OCI-LY7 (cell line): ENCODE measurements at regions not wholly inside any gene's neighbourhood (a gene's known extent, or its start where the extent isn't known, plus 50 kb on each side); places are given as distances from the start of the nearest gene placed in this dataset.

Experiments used
- BruUV-seq: library from RNA; stranded (reverse); fragments of 400-500 nt; replicated peaks from 2 replicates; lab custom pipeline; 2021; lab: Mats Ljungman, UMichigan
- CTCF ChIA-PET: fragments of 300-600 bp; sonication (Branson Sonifier 250); formaldehyde crosslinking; loops from one replicate; lab custom pipeline; 2022; ENCODE audit warnings: antibody characterized with exemption; ENCODE audit not compliant: unreplicated experiment; lab: Charles Lee
- POLR2A ChIA-PET: fragments of 300-600 bp; sonication (Branson Sonifier 250); formaldehyde crosslinking; loops from one replicate; lab custom pipeline; 2022; ENCODE audit warnings: antibody characterized with exemption; lab: Charles Lee
- DNase-seq: peaks from one replicate; pipeline ENCODE4 v3.0.0-alpha.2; 2015; ENCODE audit warnings: low spot score
- H2AFZ ChIP-seq: fragments of 200-600 bp; sonication (generic), shearing (Covaris generic); 2 replicates; pipeline ENCODE4 v1.6.1; 2014; ENCODE audit warnings: mild to moderate bottlenecking, antibody characterized with exemption, low read length, moderate library complexity
- H3K27ac ChIP-seq: fragments of 200-600 bp; sonication (generic); 2 replicates; pipeline ENCODE4 v1.5.1; 2014; ENCODE audit warnings: mixed run types, low read depth, mild to moderate bottlenecking, moderate library complexity, low read length, inconsistent platforms; ENCODE audit not compliant: poor library complexity, severe bottlenecking
- H3K36me3 ChIP-seq: fragments of 200-600 bp; sonication (generic); 2 replicates; pipeline ENCODE4 v1.6.1; 2014; ENCODE audit warnings: mild to moderate bottlenecking, antibody characterized with exemption, low read length, moderate library complexity, mixed read lengths; ENCODE audit not compliant: insufficient read depth
- H3K4me1 ChIP-seq: fragments of 200-600 bp; sonication (generic); 2 replicates; pipeline ENCODE4 v1.5.1; 2014; ENCODE audit warnings: mild to moderate bottlenecking, low read length; ENCODE audit not compliant: insufficient read depth, poor library complexity, severe bottlenecking
- H3K4me2 ChIP-seq: fragments of 200-600 bp; sonication (generic); 2 replicates; pipeline ENCODE4 v1.6.1; 2014; ENCODE audit warnings: mild to moderate bottlenecking, low read length
- H3K4me3 ChIP-seq: fragments of 200-600 bp; sonication (generic); 2 replicates; pipeline ENCODE4 v1.5.1; 2014; ENCODE audit warnings: mild to moderate bottlenecking, low read depth, low read length; ENCODE audit not compliant: poor library complexity, severe bottlenecking
- H3K79me2 ChIP-seq: fragments of 200-600 bp; sonication (generic); 2 replicates; pipeline ENCODE4 v1.6.1; 2016; ENCODE audit warnings: low read depth, mild to moderate bottlenecking, low read length, moderate library complexity, mixed read lengths; ENCODE audit not compliant: insufficient read depth
- H3K9me2 ChIP-seq: fragments of 200-600 bp; sonication (generic); 2 replicates; pipeline ENCODE4 v1.6.1; 2016; ENCODE audit warnings: mild to moderate bottlenecking, low read length, mixed read lengths; ENCODE audit not compliant: insufficient read depth
- H3K9me3 ChIP-seq: fragments of 200-600 bp; sonication (generic); 2 replicates; pipeline ENCODE4 v1.6.1; 2014; ENCODE audit warnings: mild to moderate bottlenecking, mixed run types, low read length, mixed read lengths
- H4K20me1 ChIP-seq: fragments of 200-600 bp; sonication (generic); 2 replicates; pipeline ENCODE4 v1.6.1; 2014; ENCODE audit warnings: mild to moderate bottlenecking, antibody characterized with exemption, low read length, moderate library complexity, mixed read lengths; ENCODE audit not compliant: insufficient read depth
- EZH2phosphoT487 ChIP-seq: fragments of 200-600 bp; sonication (generic); IDR thresholded peaks from 2 replicates; pipeline ENCODE4 v1.6.1; 2018; ENCODE audit warnings: low read depth, borderline replicate concordance, mild to moderate bottlenecking, mixed run types, antibody characterized with exemption, low read length, moderate library complexity, mixed read lengths
- intact Hi-C: fragments of 100-400 bp; cut with micrococcal nuclease; formaldehyde crosslinking; loops from one replicate; pipeline ENCODE4 v1.10.0; 2022; ENCODE audit not compliant: unreplicated experiment
- TF ChIP-seq, protein P1 (sequence below): fragments of 200-600 bp; sonication (generic); conservative IDR thresholded peaks from 2 replicates; pipeline ENCODE4 v1.5.1; 2014; ENCODE audit warnings: mild to moderate bottlenecking, antibody characterized with exemption, low read length, moderate library complexity, mixed read lengths

DNA sequence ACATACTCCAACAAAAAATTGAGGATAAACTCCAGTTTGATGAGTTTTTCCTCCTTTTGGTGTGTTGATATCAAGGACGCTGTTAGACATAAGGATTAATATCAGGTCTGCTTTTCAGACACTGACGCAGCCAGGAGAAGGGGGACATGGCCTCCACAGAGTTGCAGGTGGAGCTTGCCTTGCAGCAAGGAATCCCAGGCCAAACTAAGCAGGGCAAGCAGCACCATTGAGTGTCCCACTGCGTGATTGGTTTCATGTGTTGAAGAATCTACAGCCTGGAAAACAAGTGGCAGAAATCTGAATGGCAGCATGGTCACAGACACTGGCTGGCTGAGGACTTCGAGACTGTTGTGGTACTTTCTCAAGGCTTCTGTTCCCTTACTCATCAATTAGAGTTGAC lies 777.6 kb downstream of the KCNJ18 start:
- intact Hi-C loops = no loop called here
- TF ChIP-seq, protein P1, sequence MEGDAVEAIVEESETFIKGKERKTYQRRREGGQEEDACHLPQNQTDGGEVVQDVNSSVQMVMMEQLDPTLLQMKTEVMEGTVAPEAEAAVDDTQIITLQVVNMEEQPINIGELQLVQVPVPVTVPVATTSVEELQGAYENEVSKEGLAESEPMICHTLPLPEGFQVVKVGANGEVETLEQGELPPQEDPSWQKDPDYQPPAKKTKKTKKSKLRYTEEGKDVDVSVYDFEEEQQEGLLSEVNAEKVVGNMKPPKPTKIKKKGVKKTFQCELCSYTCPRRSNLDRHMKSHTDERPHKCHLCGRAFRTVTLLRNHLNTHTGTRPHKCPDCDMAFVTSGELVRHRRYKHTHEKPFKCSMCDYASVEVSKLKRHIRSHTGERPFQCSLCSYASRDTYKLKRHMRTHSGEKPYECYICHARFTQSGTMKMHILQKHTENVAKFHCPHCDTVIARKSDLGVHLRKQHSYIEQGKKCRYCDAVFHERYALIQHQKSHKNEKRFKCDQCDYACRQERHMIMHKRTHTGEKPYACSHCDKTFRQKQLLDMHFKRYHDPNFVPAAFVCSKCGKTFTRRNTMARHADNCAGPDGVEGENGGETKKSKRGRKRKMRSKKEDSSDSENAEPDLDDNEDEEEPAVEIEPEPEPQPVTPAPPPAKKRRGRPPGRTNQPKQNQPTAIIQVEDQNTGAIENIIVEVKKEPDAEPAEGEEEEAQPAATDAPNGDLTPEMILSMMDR = no peak
- Histone ChIP-seq H3K4me2 (no peak overlapping the region), H3K79me2 (no peaks in the 10 kb centered on the region), H3K9me3 (no peaks in the 10 kb centered on the region), H3K4me3 (no peak overlapping the region), H3K36me3 (no peaks in the 10 kb centered on the region), H3K27ac (no peak overlapping the region), H2AFZ (no peak overlapping the region), H4K20me1 (no peaks in the 10 kb centered on the region), H3K9me2 (no peaks in the 10 kb centered on the region), H3K4me1 (no peaks in the 10 kb centered on the region)
- ChIA-PET CTCF (no interaction called here), POLR2A (no interaction called here)
- no peak for DNase-seq
- BruUV-seq = no TSS peak

DNA sequence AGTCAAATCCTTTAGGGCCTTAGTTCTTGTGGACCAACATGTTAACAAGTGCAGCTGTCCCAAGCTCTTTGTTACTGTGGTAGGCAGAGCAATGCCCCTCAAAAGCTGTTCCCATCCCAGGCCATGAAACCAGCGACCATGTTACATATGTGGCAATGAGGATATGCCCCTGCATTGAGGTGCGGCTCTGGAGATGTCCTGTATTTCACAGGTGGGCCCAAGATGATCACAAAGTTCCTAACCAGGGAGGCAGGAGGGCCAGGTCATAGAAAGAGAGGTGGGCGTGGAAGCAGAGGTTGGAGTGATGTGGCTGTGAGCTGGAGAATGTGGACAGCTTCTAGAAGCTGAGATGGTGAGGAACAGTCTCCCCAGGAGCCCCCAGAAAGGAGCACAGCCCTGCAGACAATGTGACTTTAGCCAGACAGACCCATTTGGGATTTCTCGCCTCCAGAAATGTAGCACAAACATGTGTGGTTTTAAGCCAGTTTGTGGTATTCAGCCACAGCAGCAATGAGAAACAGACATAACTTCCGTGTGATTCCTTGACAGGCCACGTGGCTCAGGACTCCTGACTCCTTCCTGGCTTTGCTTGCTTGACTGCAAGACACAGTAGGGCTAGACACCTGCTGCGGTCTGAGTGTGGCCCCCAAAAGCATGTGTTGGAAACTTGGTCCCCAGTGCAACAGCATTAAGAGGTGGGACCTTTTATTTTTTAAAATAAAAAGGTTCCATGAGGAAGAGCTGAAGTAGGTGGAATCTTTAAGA lies 778.3 kb downstream of the KCNJ18 start:
- H3K4me3 ChIP-seq = no peak overlapping the region
- H3K79me2 ChIP-seq = no peaks in the 10 kb centered on the region
- POLR2A ChIA-PET = no interaction called here
- TF ChIP-seq, protein P1 = no peak
- no peak for TF ChIP-seq EZH2phosphoT487
- BruUV-seq = no TSS peak
- intact Hi-C loops = no loop called here
- H3K4me1 ChIP-seq = no peaks in the 10 kb centered on the region
- H3K9me2 ChIP-seq = no peaks in the 10 kb centered on the region
- no peaks in the 10 kb centered on the region for H3K36me3 ChIP-seq
- DNase-seq = no peak
- no peaks in the 10 kb centered on the region for H3K9me3 ChIP-seq
- H2AFZ ChIP-seq = no peak overlapping the region
- no peak overlapping the region for H3K27ac ChIP-seq
- no peak overlapping the region for H3K4me2 ChIP-seq
- CTCF ChIA-PET = no interaction called here
- no peaks in the 10 kb centered on the region for H4K20me1 ChIP-seq

DNA sequence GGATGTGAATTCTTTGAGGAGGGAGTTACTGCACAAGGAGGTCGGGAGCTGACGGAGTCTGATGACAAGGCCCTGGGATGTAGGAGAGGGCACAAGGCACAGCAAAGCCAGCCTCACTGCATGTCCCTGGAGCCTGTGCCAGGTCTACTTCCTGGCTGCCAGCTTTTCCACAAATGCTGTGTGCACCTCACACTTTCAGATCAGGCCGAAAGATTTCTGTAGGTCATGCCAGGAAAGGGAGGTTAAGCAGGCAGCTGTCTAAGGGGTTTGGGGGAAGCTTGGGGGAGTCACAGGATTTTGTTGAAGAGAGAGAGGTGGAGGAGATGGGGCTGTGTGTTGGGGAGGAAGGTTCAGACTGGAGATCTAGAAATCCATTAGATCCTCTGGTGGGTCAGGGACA lies 792.5 kb downstream of the KCNJ18 start:
- Histone ChIP-seq H3K27ac (no peak overlapping the region), H2AFZ (no peak overlapping the region), H4K20me1 (no peaks in the 10 kb centered on the region), H3K4me3 (no peak overlapping the region), H3K9me3 (no peaks in the 10 kb centered on the region), H3K9me2 (no peaks in the 10 kb centered on the region), H3K4me1 (no peaks in the 10 kb centered on the region), H3K79me2 (no peaks in the 10 kb centered on the region), H3K36me3 (no peaks in the 10 kb centered on the region), H3K4me2 (no peak overlapping the region)
- TF ChIP-seq EZH2phosphoT487 = no peak
- TF ChIP-seq, protein P1 = no peak
- intact Hi-C loops = no loop called here
- no peak for DNase-seq
- POLR2A ChIA-PET = no interaction called here
- BruUV-seq = no TSS peak
- CTCF ChIA-PET = no interaction called here
